HG03442 (cell line): ENCODE measurements at regions not wholly inside any gene's neighbourhood (a gene's known extent, or its start where the extent isn't known, plus 50 kb on each side); places are given as distances from the start of the nearest gene placed in this dataset.
"Not testable (repeated sequence)": the region's sequence is repeated elsewhere in the genome, so short reads cannot be mapped to it uniquely, and the experiment has no call there.

Experiments used
- ATAC-seq: cut with Tn5 transposase; IDR thresholded peaks from one replicate; pipeline ENCODE4 v1.9.1; 2021; ENCODE audit warnings: mild to moderate bottlenecking, moderate library complexity; ENCODE audit not compliant: unreplicated experiment

DNA sequence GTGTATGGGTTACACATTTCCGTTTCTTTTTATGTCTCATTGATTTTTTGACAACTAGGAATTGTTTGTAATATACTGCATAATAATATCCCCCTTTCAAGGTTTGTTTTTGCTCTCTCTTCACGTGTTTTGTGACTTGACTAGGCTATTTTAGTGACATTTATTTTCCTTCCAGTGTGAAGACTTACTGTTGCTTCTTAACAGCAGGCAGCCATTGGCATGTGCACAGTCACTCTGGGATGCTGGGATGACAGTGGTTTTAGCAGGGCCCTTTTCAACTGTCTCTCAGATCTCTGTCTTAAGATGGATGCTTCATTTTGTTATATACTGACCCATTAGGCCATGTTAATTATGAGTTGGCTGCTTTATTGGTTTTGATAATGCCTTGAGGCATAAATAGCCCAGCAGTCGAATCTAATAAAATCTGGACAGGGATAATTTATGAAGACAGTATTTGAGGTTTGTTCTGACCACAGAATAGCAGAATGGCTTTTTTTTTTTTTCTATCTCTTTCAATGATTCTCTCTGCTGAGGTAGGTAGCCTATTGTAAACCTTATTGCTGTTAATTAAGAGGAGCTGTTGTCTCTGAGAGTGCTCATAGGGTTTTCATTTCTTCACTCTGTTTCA, 536.0 kb downstream of the GABRG2 start:
- ATAC-seq = no peak

GRCh38 chr5:162607879-162608278, 540.3 kb downstream of the GABRG2 start:
- no peak for ATAC-seq

- ATAC-seq = not testable (repeated sequence)
Measured at GRCh38 chr5:162621726-162622263, 554.2 kb downstream of the GABRG2 start.

- ATAC-seq = no peak
Measured at GRCh38 chr5:162624110-162624509, 556.5 kb downstream of the GABRG2 start.

- ATAC-seq = no peak
Measured at GRCh38 chr5:162637481-162637880, 569.9 kb downstream of the GABRG2 start.

DNA sequence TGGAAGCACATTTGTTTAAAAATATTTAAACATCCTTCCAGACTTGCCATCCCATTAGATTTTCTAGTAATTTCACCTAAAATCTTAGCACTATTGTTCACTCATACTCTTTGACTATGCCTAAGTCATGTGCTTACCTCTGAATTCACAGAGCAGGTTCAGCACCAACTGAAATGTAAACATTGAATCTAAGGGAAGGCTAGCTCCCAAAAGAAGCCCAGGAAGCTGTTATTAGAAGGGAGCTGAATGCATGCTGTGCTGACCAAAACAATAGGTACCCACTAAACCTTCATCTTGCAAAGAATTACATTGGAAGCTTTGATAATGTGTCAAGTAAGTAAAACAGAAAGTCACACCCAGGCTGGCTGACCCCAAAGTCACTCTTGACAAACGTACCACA, 571.3 kb downstream of the GABRG2 start:
- no peak for ATAC-seq

GRCh38 chr5:162641142-162641813, 573.7 kb downstream of the GABRG2 start:
- no peak for ATAC-seq

GRCh38 chr5:162654661-162655405, 587.3 kb downstream of the GABRG2 start:
- no peak for ATAC-seq

- ATAC-seq = no peak
Measured at GRCh38 chr5:162657076-162657475, 589.5 kb downstream of the GABRG2 start.

DNA sequence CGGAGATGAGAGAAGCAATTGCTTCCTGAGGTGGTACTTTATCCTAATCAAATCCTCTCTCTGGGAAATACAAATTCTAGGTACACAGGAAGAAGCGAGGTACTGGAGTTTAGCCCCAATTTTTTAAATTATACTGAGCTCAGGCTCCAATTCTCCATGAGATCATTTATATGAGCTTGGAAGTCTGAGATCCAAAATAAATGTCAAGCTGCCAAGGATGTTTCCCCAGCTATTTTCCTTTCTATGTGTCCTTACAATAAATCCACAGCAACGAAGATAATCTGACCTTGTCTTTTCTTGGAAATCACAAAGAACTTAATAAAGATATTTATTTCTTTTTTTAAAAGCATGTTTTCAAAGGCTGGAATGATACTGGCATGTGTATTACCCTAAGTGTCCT, 597.3 kb downstream of the GABRG2 start:
- ATAC-seq = no peak

- no peak for ATAC-seq
Measured at GRCh38 chr5:162668926-162669325, 601.4 kb downstream of the GABRG2 start.

DNA sequence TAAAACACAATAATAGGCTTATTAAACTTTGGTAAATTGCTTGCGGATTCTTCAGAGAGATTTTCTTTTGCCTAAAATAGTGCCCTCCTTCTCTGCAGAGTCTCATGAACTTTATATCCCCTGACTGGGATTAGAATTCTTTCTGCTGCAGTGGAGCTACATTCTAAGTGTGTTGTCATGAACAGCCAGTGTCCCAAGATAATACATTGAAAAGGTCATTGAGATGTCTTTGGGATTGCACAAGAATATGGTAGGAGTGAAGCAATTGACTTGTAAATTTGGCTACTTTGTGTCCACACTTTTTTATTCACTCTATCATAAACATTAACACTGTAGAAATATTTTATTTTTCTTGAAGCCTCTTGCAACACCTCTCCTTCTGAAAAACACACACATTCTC, 604.5 kb downstream of the GABRG2 start:
- no peak for ATAC-seq

- ATAC-seq = no peak
Measured at GRCh38 chr5:162683284-162683683, 615.7 kb downstream of the GABRG2 start.

DNA sequence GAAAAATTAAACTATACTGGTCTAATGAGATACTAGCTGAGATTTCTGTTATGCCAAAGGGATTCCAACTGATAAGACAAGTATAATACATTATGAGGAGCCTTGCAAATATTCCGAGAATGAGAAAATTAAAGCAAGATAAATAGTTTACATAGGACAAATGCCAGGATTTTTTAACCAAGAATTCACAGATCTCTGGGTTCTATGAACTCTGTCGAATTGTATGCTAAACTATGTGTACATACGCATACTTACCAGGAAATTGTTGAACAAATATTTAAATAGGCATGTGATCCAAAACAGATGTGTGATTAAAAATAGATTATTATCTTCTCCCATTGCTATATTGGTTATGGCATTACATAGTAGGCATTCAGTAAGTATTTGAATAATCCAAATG, 616.6 kb downstream of the GABRG2 start:
- no peak for ATAC-seq

- no peak for ATAC-seq
Measured at GRCh38 chr5:162685302-162685701, 617.7 kb downstream of the GABRG2 start.

- ATAC-seq = not testable (repeated sequence)
Measured at GRCh38 chr5:162696272-162696671, 628.7 kb downstream of the GABRG2 start.

DNA sequence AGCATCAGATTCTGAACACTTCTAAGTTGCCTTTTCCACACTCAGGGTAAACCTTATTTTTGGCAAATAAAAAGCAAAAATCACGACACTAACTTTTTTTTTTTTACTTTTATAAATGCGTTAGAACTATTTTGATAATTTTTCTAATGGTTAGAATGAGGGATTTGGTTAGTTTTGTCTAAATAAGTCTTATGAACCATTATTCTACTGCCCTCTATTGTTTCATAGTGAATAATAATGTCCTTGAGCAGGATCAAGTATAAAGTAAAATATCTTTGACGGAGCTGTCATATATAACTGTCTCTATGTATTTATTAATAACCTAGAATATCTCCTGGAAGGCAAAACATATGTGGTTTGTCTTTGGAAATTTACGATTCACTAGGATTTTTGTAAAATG, 631.8 kb downstream of the GABRG2 start:
- ATAC-seq = no peak

DNA sequence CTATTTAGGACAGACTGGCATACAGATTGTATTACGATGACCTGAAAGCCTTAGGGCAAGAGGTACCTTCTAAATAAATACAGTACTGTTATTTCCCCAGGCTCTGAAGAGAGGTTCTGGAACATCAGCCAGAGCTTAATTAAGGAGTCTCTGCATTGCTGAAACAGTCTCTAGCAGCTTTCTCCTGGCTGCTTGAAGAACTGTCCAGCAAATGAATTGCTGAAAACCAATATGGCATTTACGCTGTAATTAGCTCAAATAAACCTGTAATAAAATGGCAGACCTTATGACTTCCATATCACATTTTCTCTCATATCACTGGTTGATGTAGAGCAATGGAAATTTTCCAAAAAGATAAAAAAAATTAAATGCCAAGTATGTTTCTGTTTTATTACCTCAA, 636.3 kb downstream of the GABRG2 start:
- no peak for ATAC-seq

DNA sequence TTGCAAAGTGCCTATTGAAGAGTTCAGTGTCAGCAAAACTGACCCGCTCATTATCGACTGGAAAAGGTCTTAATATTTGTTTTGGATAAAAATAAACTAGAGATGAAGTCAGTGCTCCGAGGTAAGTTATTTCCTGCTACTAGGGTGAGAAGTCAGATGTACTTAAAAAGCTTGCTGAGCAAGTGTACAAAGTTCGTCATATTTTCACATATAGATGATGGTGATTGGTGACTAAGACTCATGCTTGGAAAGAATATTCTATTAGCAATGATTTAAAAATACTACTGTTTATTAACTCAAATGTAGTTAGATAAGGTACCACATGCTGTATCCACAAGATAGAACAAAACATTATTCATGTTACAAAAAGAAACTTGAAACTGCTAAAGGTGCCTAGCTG, 643.7 kb downstream of the GABRG2 start:
- no peak for ATAC-seq

DNA sequence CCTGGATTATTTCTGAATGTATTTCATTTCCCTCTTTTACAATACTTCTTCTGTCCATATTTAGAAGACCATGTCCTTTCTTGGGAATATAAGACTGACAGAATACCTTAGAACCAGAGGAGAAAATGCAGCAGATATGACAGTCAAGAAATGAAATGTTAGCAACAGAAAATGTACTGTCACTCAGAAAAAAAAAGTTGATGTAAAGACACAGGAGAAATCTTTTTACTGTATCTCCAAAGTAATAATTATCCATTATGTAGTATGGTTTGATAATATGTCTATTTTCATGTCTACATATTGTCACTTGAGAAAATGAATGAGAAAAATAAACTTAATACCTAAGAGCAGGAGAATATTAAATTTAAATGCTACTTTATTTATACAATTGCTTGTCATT, 652.1 kb downstream of the GABRG2 start:
- no peak for ATAC-seq

GRCh38 chr5:162721125-162721524, 653.6 kb downstream of the GABRG2 start:
- no peak for ATAC-seq

DNA sequence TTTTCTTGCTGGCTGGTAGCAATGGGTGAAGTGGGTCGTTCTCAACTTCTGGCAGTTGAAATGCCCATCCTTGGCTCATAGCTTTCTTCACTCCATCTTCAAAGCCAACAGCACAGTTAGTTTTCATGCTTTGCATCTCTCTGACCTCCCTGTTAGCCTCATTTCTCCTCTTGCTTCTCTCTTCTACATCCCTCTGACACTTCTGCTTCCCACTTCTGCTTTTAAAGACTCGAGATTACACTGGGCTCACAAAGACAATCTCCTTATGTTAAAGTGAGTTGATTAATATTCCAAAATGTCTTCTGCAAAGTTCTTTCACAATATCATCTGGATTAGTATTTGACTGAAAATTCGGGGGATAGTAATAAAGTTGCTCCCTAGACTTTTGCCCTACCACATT, 684.8 kb upstream of the CCNG1 start:
- no peak for ATAC-seq
